ENCODE measurements at regions not wholly inside any gene's neighbourhood (a gene's known extent, or its start where the extent isn't known, plus 50 kb on each side); places are given as distances from the start of the nearest gene placed in this dataset.

- ChIA-PET POLR2A (no interaction called here), CTCF (no interaction called here)
- H3K27ac ChIP-seq (ENCODE audit: low read length) = no peak overlapping the region
- Mint-ChIP-seq H3K27ac (no peak overlapping the region), H3K4me3 (no peak overlapping the region), H3K27me3 (peaks cover 0 to 24% of the 10 kb centered on the region in 2 donors), H3K36me3 (no peaks in the 10 kb centered on the region), H3K9me3 (no peaks in the 10 kb centered on the region), H3K4me1 (no peaks in the 10 kb centered on the region)
- no peak for ATAC-seq (replicated peaks in 1 of 4)
- no peaks in the 10 kb centered on the region for H3K4me1 ChIP-seq (ENCODE audit: control insufficient read depth in 1 of 2, extremely low read depth in 1 of 2, insufficient read depth in 2 of 2, low read length in 2 of 2)
- H3K4me3 ChIP-seq (ENCODE audit: control insufficient read depth in 1 of 2, extremely low read depth in 1 of 2, low read length in 1 of 2) = no peak overlapping the region
- H3K27me3 ChIP-seq (replicated peaks in 1 of 2; ENCODE audit: control insufficient read depth in 2 of 2, extremely low read depth in 1 of 2, insufficient read depth in 2 of 2, low read length in 1 of 2) = no peaks in the 10 kb centered on the region
- WGBS (ENCODE audit: insufficient coverage) = no CpG with 5 or more reads among the region's 4 CpGs
- DNase-seq = no peak
- no peaks in the 10 kb centered on the region for H3K36me3 ChIP-seq (ENCODE audit: control insufficient read depth in 2 of 2, extremely low read depth in 1 of 2, insufficient read depth in 1 of 2, low read length in 1 of 2)
- no peaks in the 10 kb centered on the region for H3K9me3 ChIP-seq
Observed at GRCh38 chr9:1453636-1454035, 403.5 kb downstream of the DMRT2 start.

GRCh38 chr9:1454211-1454610, 404.1 kb downstream of the DMRT2 start:
- ChIA-PET CTCF (no interaction called here), POLR2A (no interaction called here)
- Histone ChIP-seq H3K9me3 (no peaks in the 10 kb centered on the region), H3K27me3 (replicated peaks in 1 of 2; ENCODE audit: control insufficient read depth in 2 of 2, extremely low read depth in 1 of 2, insufficient read depth in 2 of 2, low read length in 1 of 2) (no peaks in the 10 kb centered on the region), H3K4me3 (ENCODE audit: control insufficient read depth in 1 of 2, extremely low read depth in 1 of 2, low read length in 1 of 2) (no peak overlapping the region), H3K36me3 (ENCODE audit: control insufficient read depth in 2 of 2, extremely low read depth in 1 of 2, insufficient read depth in 1 of 2, low read length in 1 of 2) (no peaks in the 10 kb centered on the region), H3K4me1 (ENCODE audit: control insufficient read depth in 1 of 2, extremely low read depth in 1 of 2, insufficient read depth in 2 of 2, low read length in 2 of 2) (no peaks in the 10 kb centered on the region), H3K27ac (ENCODE audit: low read length) (no peak overlapping the region)
- Mint-ChIP-seq H3K4me3 (no peak overlapping the region), H3K4me1 (no peaks in the 10 kb centered on the region), H3K27ac (no peak overlapping the region), H3K27me3 (peaks cover 0 to 24% of the 10 kb centered on the region in 2 donors), H3K36me3 (no peaks in the 10 kb centered on the region), H3K9me3 (no peaks in the 10 kb centered on the region)
- ATAC-seq (replicated peaks in 1 of 4) (no peak), DNase-seq (no peak)
- 80% methylated on average over 1 of the region's 1 CpG for WGBS (ENCODE audit: insufficient coverage)

- WGBS (ENCODE audit: insufficient coverage) = 84% methylated on average over 3 of the region's 7 CpGs
- H3K4me3 ChIP-seq (ENCODE audit: control insufficient read depth in 1 of 2, extremely low read depth in 1 of 2, low read length in 1 of 2) = no peak overlapping the region
- ATAC-seq (replicated peaks in 1 of 4) = no peak
Observed at GRCh38 chr9:1454616-1455347, 404.6 kb downstream of the DMRT2 start.

GRCh38 chr9:1455766-1456165, 405.6 kb downstream of the DMRT2 start:
- no CpG with 5 or more reads among the region's 4 CpGs for WGBS (ENCODE audit: insufficient coverage)
- Histone ChIP-seq H3K36me3 (ENCODE audit: control insufficient read depth in 2 of 2, extremely low read depth in 1 of 2, insufficient read depth in 1 of 2, low read length in 1 of 2) (no peaks in the 10 kb centered on the region), H3K4me1 (ENCODE audit: control insufficient read depth in 1 of 2, extremely low read depth in 1 of 2, insufficient read depth in 2 of 2, low read length in 2 of 2) (no peaks in the 10 kb centered on the region), H3K9me3 (no peaks in the 10 kb centered on the region), H3K27ac (ENCODE audit: low read length) (no peak overlapping the region), H3K4me3 (ENCODE audit: control insufficient read depth in 1 of 2, extremely low read depth in 1 of 2, low read length in 1 of 2) (no peak overlapping the region), H3K27me3 (replicated peaks in 1 of 2; ENCODE audit: control insufficient read depth in 2 of 2, extremely low read depth in 1 of 2, insufficient read depth in 2 of 2, low read length in 1 of 2) (no peaks in the 10 kb centered on the region)
- Mint-ChIP-seq H3K4me1 (no peaks in the 10 kb centered on the region), H3K9me3 (no peaks in the 10 kb centered on the region), H3K27me3 (peaks cover 0 to 24% of the 10 kb centered on the region in 2 donors), H3K27ac (no peak overlapping the region), H3K4me3 (no peak overlapping the region), H3K36me3 (no peaks in the 10 kb centered on the region)
- ChIA-PET CTCF (no interaction called here), POLR2A (no interaction called here)
- no peak for DNase-seq
- no peak for ATAC-seq (replicated peaks in 1 of 4)

More at GRCh38 chr9:1454616-1455347, 404.6 kb downstream of the DMRT2 start:
- no peaks in the 10 kb centered on the region for H3K4me1 ChIP-seq (ENCODE audit: control insufficient read depth in 1 of 2, extremely low read depth in 1 of 2, insufficient read depth in 2 of 2, low read length in 2 of 2)
- Mint-ChIP-seq H3K27me3 (peaks cover 0 to 24% of the 10 kb centered on the region in 2 donors), H3K4me1 (no peaks in the 10 kb centered on the region), H3K9me3 (no peaks in the 10 kb centered on the region), H3K36me3 (no peaks in the 10 kb centered on the region), H3K27ac (no peak overlapping the region), H3K4me3 (no peak overlapping the region)
- CTCF ChIA-PET = no interaction called here
- DNase-seq = no peak
- no peak overlapping the region for H3K27ac ChIP-seq (ENCODE audit: low read length)
- H3K9me3 ChIP-seq = no peaks in the 10 kb centered on the region
- no peaks in the 10 kb centered on the region for H3K27me3 ChIP-seq (replicated peaks in 1 of 2; ENCODE audit: control insufficient read depth in 2 of 2, extremely low read depth in 1 of 2, insufficient read depth in 2 of 2, low read length in 1 of 2)
- POLR2A ChIA-PET = no interaction called here
- no peaks in the 10 kb centered on the region for H3K36me3 ChIP-seq (ENCODE audit: control insufficient read depth in 2 of 2, extremely low read depth in 1 of 2, insufficient read depth in 1 of 2, low read length in 1 of 2)

GRCh38 chr9:1456301-1457024, 406.3 kb downstream of the DMRT2 start:
- WGBS (ENCODE audit: insufficient coverage) = 100% methylated on average over 4 of the region's 4 CpGs
- no peaks in the 10 kb centered on the region for H3K9me3 Mint-ChIP-seq
- H3K27ac Mint-ChIP-seq = no peak overlapping the region
- Histone ChIP-seq H3K4me1 (ENCODE audit: control insufficient read depth in 1 of 2, extremely low read depth in 1 of 2, insufficient read depth in 2 of 2, low read length in 2 of 2) (no peaks in the 10 kb centered on the region), H3K27ac (ENCODE audit: low read length) (no peak overlapping the region), H3K36me3 (ENCODE audit: control insufficient read depth in 2 of 2, extremely low read depth in 1 of 2, insufficient read depth in 1 of 2, low read length in 1 of 2) (no peaks in the 10 kb centered on the region), H3K9me3 (no peaks in the 10 kb centered on the region), H3K27me3 (replicated peaks in 1 of 2; ENCODE audit: control insufficient read depth in 2 of 2, extremely low read depth in 1 of 2, insufficient read depth in 2 of 2, low read length in 1 of 2) (no peaks in the 10 kb centered on the region), H3K4me3 (ENCODE audit: control insufficient read depth in 1 of 2, extremely low read depth in 1 of 2, low read length in 1 of 2) (no peak overlapping the region)
- H3K36me3 Mint-ChIP-seq = no peaks in the 10 kb centered on the region
- DNase-seq (no peak), ATAC-seq (replicated peaks in 1 of 4) (no peak)
- POLR2A ChIA-PET = no interaction called here
- no peaks in the 10 kb centered on the region for H3K4me1 Mint-ChIP-seq
- CTCF ChIA-PET = no interaction called here
- H3K4me3 Mint-ChIP-seq = no peak overlapping the region
- peaks cover 0 to 22% of the 10 kb centered on the region in 2 donors for H3K27me3 Mint-ChIP-seq

- POLR2A ChIA-PET = no interaction called here
- no CpG with 5 or more reads among the region's 2 CpGs for WGBS (ENCODE audit: insufficient coverage)
- Histone ChIP-seq H3K27ac (ENCODE audit: low read length) (no peak overlapping the region), H3K4me3 (ENCODE audit: control insufficient read depth in 1 of 2, extremely low read depth in 1 of 2, low read length in 1 of 2) (no peak overlapping the region), H3K36me3 (ENCODE audit: control insufficient read depth in 2 of 2, extremely low read depth in 1 of 2, insufficient read depth in 1 of 2, low read length in 1 of 2) (no peaks in the 10 kb centered on the region), H3K27me3 (replicated peaks in 1 of 2; ENCODE audit: control insufficient read depth in 2 of 2, extremely low read depth in 1 of 2, insufficient read depth in 2 of 2, low read length in 1 of 2) (no peaks in the 10 kb centered on the region), H3K9me3 (no peaks in the 10 kb centered on the region), H3K4me1 (ENCODE audit: control insufficient read depth in 1 of 2, extremely low read depth in 1 of 2, insufficient read depth in 2 of 2, low read length in 2 of 2) (no peaks in the 10 kb centered on the region)
- Mint-ChIP-seq H3K4me3 (no peak overlapping the region), H3K27me3 (peaks cover 0 to 20% of the 10 kb centered on the region in 2 donors), H3K36me3 (no peaks in the 10 kb centered on the region), H3K9me3 (no peaks in the 10 kb centered on the region), H3K4me1 (no peaks in the 10 kb centered on the region), H3K27ac (no peak overlapping the region)
- DNase-seq = no peak
- no peak for ATAC-seq (replicated peaks in 1 of 4)
- CTCF ChIA-PET = no interaction called here
Observed at GRCh38 chr9:1457460-1457859, 407.3 kb downstream of the DMRT2 start.

All from T-cell (primary cell).